Activated CD4-positive, alpha-beta T cell treated with anti-CD3 and anti-CD28 coated beads for 36 hours (primary cell): ENCODE measurements at regions not wholly inside any gene's neighbourhood (a gene's known extent, or its start where the extent isn't known, plus 50 kb on each side); places are given as distances from the start of the nearest gene placed in this dataset.
"Not testable (repeated sequence)": the region's sequence is repeated elsewhere in the genome, so short reads cannot be mapped to it uniquely, and the experiment has no call there.

Experiments
- ATAC-seq: fragments of 200-7000 bp; cut with Tn5 transposase; one replicate; pipeline ENCODE4 v1.10.0; 2021; ENCODE audit warnings: mild to moderate bottlenecking, moderate library complexity
- CTCF ChIA-PET: fragments of 350-600 bp; sonication (Branson Sonifier 250); formaldehyde crosslinking; loops from one replicate; lab custom pipeline; 2021; ENCODE audit warnings: antibody characterized with exemption; lab: Charles Lee
- POLR2A ChIA-PET: fragments of 350-600 bp; sonication (Branson Sonifier 250); formaldehyde crosslinking; loops from one replicate; lab custom pipeline; 2021; ENCODE audit warnings: antibody characterized with exemption, inconsistent platforms; lab: Charles Lee
- DNase-seq: peaks from one replicate; pipeline ENCODE4 v3.0.0-alpha.2; 2020
- H3K27ac Mint-ChIP-seq: one replicate; pipeline ENCODE4 v1.8.0; 2021; ENCODE audit warnings: mixed read lengths
- H3K27me3 Mint-ChIP-seq: one replicate; pipeline ENCODE4 v1.8.0; 2021; ENCODE audit warnings: mixed read lengths
- H3K36me3 Mint-ChIP-seq: one replicate; pipeline ENCODE4 v1.8.0; 2021; ENCODE audit warnings: low read depth, mixed read lengths
- H3K4me1 Mint-ChIP-seq: one replicate; pipeline ENCODE4 v1.8.0; 2021; ENCODE audit warnings: mixed read lengths
- H3K4me3 Mint-ChIP-seq: one replicate; pipeline ENCODE4 v1.8.0; 2021; ENCODE audit warnings: mild to moderate bottlenecking, moderate library complexity, mixed read lengths
- H3K9me3 Mint-ChIP-seq: one replicate; pipeline ENCODE4 v1.8.0; 2021; ENCODE audit warnings: low read depth, mixed read lengths
- intact Hi-C, 2 experiments: fragments of 100-400 bp; cut with DNase I in 1 of 2; cut with micrococcal nuclease in 1 of 2; formaldehyde crosslinking; loops; one replicate each; pipeline versions ENCODE4 v1.14.2 to v1.15.1; 2022 to 2024; cut with DNase I, micrococcal nuclease

- ChIA-PET POLR2A (no interaction called here), CTCF (no interaction called here)
- no peaks in the 10 kb centered on the region for H3K36me3 Mint-ChIP-seq
- H3K4me3 Mint-ChIP-seq: no peak overlapping the region
- no peak for ATAC-seq
- no peak for DNase-seq
- intact Hi-C loops: no loop called here
- H3K27ac Mint-ChIP-seq: no peak overlapping the region
- no peaks in the 10 kb centered on the region for H3K9me3 Mint-ChIP-seq
- no peaks in the 10 kb centered on the region for H3K27me3 Mint-ChIP-seq
- H3K4me1 Mint-ChIP-seq: no peaks in the 10 kb centered on the region
Observed at GRCh38 chr7:83856094-83856493, 207.2 kb upstream of the SEMA3E start.

DNA sequence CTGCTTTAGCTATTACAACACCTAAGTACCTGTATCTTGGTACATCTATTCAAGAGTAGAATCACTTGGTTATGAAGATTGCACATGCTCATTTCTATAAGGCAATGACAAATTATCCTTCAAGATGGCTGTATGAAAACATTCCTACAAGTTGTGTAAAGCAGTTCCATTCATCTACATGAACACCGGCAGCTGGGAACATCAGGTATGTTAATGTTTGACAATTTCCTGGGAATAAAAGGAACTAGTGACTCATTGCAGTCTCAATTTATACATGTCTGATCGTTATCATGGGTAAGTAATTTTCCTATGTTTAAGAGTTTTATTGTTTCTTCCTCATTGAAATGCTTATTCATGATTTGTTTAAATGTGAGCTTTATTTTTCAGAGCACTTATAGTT lies 203.2 kb upstream of the SEMA3E start:
- H3K27me3 Mint-ChIP-seq: no peaks in the 10 kb centered on the region
- no peak for DNase-seq
- ATAC-seq: no peak
- intact Hi-C loops: no loop called here
- no peaks in the 10 kb centered on the region for H3K9me3 Mint-ChIP-seq
- CTCF ChIA-PET: no interaction called here
- H3K4me3 Mint-ChIP-seq: no peak overlapping the region
- no peaks in the 10 kb centered on the region for H3K36me3 Mint-ChIP-seq
- POLR2A ChIA-PET: no interaction called here
- no peaks in the 10 kb centered on the region for H3K4me1 Mint-ChIP-seq
- no peak overlapping the region for H3K27ac Mint-ChIP-seq

DNA sequence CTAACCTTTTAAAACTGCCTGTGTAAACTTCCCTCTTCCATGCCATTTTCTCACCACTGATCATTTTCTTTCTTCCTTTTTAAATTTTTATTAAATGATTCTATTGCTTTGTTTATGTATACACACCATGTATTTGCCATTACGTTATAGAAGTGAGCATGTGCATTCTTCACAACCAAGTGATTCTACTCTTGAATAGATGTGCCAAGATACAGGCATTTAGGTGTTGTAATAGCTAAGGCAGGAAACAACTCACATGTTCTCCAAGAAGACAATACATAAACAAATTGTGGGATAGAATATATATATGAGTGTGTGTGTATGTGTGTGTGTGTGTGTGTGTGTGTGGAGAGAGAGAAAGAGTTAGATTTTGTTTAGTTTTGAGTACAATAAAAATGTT lies 202.6 kb upstream of the SEMA3E start:
- H3K4me3 Mint-ChIP-seq: no peak overlapping the region
- ATAC-seq (no peak), DNase-seq (no peak)
- CTCF ChIA-PET: no interaction called here
- intact Hi-C loops: no loop called here
- POLR2A ChIA-PET: no interaction called here
- no peaks in the 10 kb centered on the region for H3K36me3 Mint-ChIP-seq
- no peak overlapping the region for H3K27ac Mint-ChIP-seq
- H3K4me1 Mint-ChIP-seq: no peaks in the 10 kb centered on the region
- no peaks in the 10 kb centered on the region for H3K9me3 Mint-ChIP-seq
- no peaks in the 10 kb centered on the region for H3K27me3 Mint-ChIP-seq

GRCh38 chr7:83850941-83851340 lies 202.0 kb upstream of the SEMA3E start:
- Mint-ChIP-seq H3K27ac (no peak overlapping the region), H3K4me1 (no peaks in the 10 kb centered on the region), H3K9me3 (no peaks in the 10 kb centered on the region), H3K27me3 (no peaks in the 10 kb centered on the region), H3K36me3 (no peaks in the 10 kb centered on the region), H3K4me3 (no peak overlapping the region)
- DNase-seq (no peak), ATAC-seq (no peak)
- intact Hi-C loops: no loop called here
- ChIA-PET CTCF (no interaction called here), POLR2A (no interaction called here)

DNA sequence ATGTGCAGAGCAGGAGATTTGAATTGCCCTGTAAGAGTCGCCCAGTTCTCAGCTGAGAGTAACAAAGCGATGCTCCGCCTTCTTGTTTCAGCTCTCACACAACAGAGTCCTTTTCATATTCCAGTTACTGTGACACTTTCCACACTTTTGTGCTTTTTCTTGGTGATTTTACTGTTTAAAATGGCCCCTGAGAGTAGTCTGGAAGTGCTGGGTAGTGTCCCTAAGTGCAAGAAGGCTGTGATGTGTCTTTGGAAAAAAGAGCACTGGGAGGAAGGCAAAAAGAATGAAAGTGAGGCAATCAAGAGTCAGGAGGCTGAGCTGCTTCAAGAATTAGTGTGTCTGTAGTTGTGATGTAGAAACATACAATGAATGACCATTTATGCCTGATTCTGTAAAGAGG lies 201.2 kb upstream of the SEMA3E start:
- no peaks in the 10 kb centered on the region for H3K9me3 Mint-ChIP-seq
- ChIA-PET CTCF (no interaction called here), POLR2A (no interaction called here)
- ATAC-seq (no peak), DNase-seq (no peak)
- H3K27ac Mint-ChIP-seq: no peak overlapping the region
- no peaks in the 10 kb centered on the region for H3K36me3 Mint-ChIP-seq
- H3K4me3 Mint-ChIP-seq: no peak overlapping the region
- intact Hi-C loops: no loop called here
- no peaks in the 10 kb centered on the region for H3K27me3 Mint-ChIP-seq
- H3K4me1 Mint-ChIP-seq: no peaks in the 10 kb centered on the region

- CTCF ChIA-PET: no interaction called here
- H3K36me3 Mint-ChIP-seq: no peaks in the 10 kb centered on the region
- no peak for DNase-seq
- intact Hi-C loops: no loop called here
- no peak overlapping the region for H3K27ac Mint-ChIP-seq
- H3K4me3 Mint-ChIP-seq: no peak overlapping the region
- POLR2A ChIA-PET: no interaction called here
- ATAC-seq: no peak
- H3K27me3 Mint-ChIP-seq: no peaks in the 10 kb centered on the region
- H3K4me1 Mint-ChIP-seq: no peaks in the 10 kb centered on the region
- H3K9me3 Mint-ChIP-seq: no peaks in the 10 kb centered on the region
Observed at GRCh38 chr7:83849131-83849530, 200.2 kb upstream of the SEMA3E start.

GRCh38 chr7:83842894-83843293 lies 194.0 kb upstream of the SEMA3E start:
- Mint-ChIP-seq H3K4me3 (no peak overlapping the region), H3K36me3 (no peaks in the 10 kb centered on the region), H3K9me3 (no peaks in the 10 kb centered on the region), H3K27ac (no peak overlapping the region), H3K4me1 (no peaks in the 10 kb centered on the region), H3K27me3 (no peaks in the 10 kb centered on the region)
- intact Hi-C loops: no loop called here
- no peak for ATAC-seq
- DNase-seq: no peak
- CTCF ChIA-PET: no interaction called here
- POLR2A ChIA-PET: no interaction called here

GRCh38 chr7:83837683-83838082 lies 188.7 kb upstream of the SEMA3E start:
- ChIA-PET CTCF (no interaction called here), POLR2A (no interaction called here)
- Mint-ChIP-seq H3K9me3 (no peaks in the 10 kb centered on the region), H3K4me1 (no peaks in the 10 kb centered on the region), H3K27ac (no peak overlapping the region), H3K27me3 (no peaks in the 10 kb centered on the region), H3K4me3 (no peak overlapping the region), H3K36me3 (no peaks in the 10 kb centered on the region)
- intact Hi-C loops: no loop called here
- ATAC-seq (no peak), DNase-seq (no peak)

- DNase-seq: no peak
- no peaks in the 10 kb centered on the region for H3K4me1 Mint-ChIP-seq
- no peak for ATAC-seq
- intact Hi-C loops: no loop called here
- H3K4me3 Mint-ChIP-seq: no peak overlapping the region
- H3K27me3 Mint-ChIP-seq: no peaks in the 10 kb centered on the region
- no peaks in the 10 kb centered on the region for H3K9me3 Mint-ChIP-seq
- H3K27ac Mint-ChIP-seq: no peak overlapping the region
- no peaks in the 10 kb centered on the region for H3K36me3 Mint-ChIP-seq
- CTCF ChIA-PET: no interaction called here
- POLR2A ChIA-PET: no interaction called here
Observed at GRCh38 chr7:83836028-83836427, 187.1 kb upstream of the SEMA3E start.

GRCh38 chr7:83835424-83835823 lies 186.5 kb upstream of the SEMA3E start:
- ATAC-seq (no peak), DNase-seq (no peak)
- intact Hi-C loops: no loop called here
- H3K27ac Mint-ChIP-seq: no peak overlapping the region
- no peak overlapping the region for H3K4me3 Mint-ChIP-seq
- no peaks in the 10 kb centered on the region for H3K9me3 Mint-ChIP-seq
- no peaks in the 10 kb centered on the region for H3K4me1 Mint-ChIP-seq
- H3K27me3 Mint-ChIP-seq: no peaks in the 10 kb centered on the region
- POLR2A ChIA-PET: no interaction called here
- H3K36me3 Mint-ChIP-seq: no peaks in the 10 kb centered on the region
- CTCF ChIA-PET: no interaction called here

DNA sequence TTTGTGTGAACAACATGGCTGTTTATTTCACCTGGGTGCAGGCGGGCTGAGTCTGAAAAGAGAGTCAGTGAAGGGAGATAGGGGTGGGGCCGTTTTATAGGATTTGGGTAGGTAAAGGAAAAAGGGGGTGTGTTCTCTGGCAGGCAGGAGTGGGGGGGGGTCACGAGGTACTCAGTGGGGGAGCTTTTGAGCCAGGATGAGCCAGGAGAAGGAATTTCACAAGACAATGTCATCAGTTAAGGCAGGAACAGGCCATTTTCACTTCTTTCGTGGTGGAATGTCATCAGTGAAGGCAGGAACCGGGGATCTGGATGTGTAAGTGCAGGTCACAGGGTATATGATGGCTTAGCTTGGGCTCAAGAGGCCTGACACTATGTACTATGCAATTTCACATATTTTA lies 184.8 kb upstream of the SEMA3E start:
- H3K9me3 Mint-ChIP-seq, DNase-seq, ATAC-seq, intact Hi-C loops, H3K4me1 Mint-ChIP-seq, H3K27me3 Mint-ChIP-seq, POLR2A ChIA-PET, H3K36me3 Mint-ChIP-seq, H3K27ac Mint-ChIP-seq, CTCF ChIA-PET, H3K4me3 Mint-ChIP-seq: not testable (repeated sequence)

- no peaks in the 10 kb centered on the region for H3K4me1 Mint-ChIP-seq
- no peak for ATAC-seq
- no peaks in the 10 kb centered on the region for H3K9me3 Mint-ChIP-seq
- ChIA-PET CTCF (no interaction called here), POLR2A (no interaction called here)
- no peak overlapping the region for H3K4me3 Mint-ChIP-seq
- H3K27me3 Mint-ChIP-seq: no peaks in the 10 kb centered on the region
- intact Hi-C loops: no loop called here
- H3K27ac Mint-ChIP-seq: no peak overlapping the region
- DNase-seq: no peak
- H3K36me3 Mint-ChIP-seq: no peaks in the 10 kb centered on the region
Observed at GRCh38 chr7:83832009-83832408, 183.1 kb upstream of the SEMA3E start.

- intact Hi-C loops: no loop called here
- CTCF ChIA-PET: no interaction called here
Observed at GRCh38 chr7:83827036-83827435, 178.1 kb upstream of the SEMA3E start.

More at GRCh38 chr7:83827036-83827435, 178.1 kb upstream of the SEMA3E start:
- H3K4me1 Mint-ChIP-seq: no peaks in the 10 kb centered on the region
- H3K27me3 Mint-ChIP-seq: no peaks in the 10 kb centered on the region
- ATAC-seq: no peak
- H3K4me3 Mint-ChIP-seq: no peak overlapping the region
- POLR2A ChIA-PET: no interaction called here
- DNase-seq: no peak
- no peak overlapping the region for H3K27ac Mint-ChIP-seq
- H3K9me3 Mint-ChIP-seq: no peaks in the 10 kb centered on the region
- H3K36me3 Mint-ChIP-seq: no peaks in the 10 kb centered on the region
